ENCODE measurements at regions not wholly inside any gene's neighbourhood (a gene's known extent, or its start where the extent isn't known, plus 50 kb on each side); places are given as distances from the start of the nearest gene placed in this dataset.

DNA sequence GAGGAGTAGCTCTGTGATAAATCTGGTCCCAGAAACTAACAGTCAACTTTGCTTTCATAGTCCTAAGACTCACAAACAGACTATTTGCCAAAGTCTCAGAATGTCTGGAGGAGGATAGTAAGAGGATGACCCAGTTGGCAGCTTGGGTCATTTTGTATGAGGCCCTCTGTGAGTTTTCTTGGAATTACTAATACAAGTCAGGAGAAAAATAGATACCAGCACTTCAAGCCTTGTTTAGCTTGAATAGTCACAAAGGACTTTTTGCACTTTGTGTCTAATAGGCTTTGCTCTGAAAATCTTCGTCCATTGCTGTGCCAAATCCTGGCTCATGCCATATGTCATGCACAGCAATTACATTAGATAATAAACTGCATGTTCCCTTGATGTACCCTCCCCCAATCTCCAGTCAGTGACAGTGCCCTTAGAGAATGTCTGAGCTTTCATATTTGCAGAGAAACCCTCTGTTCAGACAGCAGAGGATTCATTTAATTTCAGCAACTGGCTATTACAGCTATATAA, 612.8 kb downstream of the CSNK1G3 start:
- no peak for TF ChIP-seq POLR2A (IDR thresholded peaks at IDR 0.05)
- TF ChIP-seq, protein P1, sequence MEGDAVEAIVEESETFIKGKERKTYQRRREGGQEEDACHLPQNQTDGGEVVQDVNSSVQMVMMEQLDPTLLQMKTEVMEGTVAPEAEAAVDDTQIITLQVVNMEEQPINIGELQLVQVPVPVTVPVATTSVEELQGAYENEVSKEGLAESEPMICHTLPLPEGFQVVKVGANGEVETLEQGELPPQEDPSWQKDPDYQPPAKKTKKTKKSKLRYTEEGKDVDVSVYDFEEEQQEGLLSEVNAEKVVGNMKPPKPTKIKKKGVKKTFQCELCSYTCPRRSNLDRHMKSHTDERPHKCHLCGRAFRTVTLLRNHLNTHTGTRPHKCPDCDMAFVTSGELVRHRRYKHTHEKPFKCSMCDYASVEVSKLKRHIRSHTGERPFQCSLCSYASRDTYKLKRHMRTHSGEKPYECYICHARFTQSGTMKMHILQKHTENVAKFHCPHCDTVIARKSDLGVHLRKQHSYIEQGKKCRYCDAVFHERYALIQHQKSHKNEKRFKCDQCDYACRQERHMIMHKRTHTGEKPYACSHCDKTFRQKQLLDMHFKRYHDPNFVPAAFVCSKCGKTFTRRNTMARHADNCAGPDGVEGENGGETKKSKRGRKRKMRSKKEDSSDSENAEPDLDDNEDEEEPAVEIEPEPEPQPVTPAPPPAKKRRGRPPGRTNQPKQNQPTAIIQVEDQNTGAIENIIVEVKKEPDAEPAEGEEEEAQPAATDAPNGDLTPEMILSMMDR (IDR thresholded peaks at IDR 0.05), result no peak

Data from right lobe of liver (tissue), 4 donors.